Activated CD4-positive, alpha-beta T cell treated with anti-CD3 and anti-CD28 coated beads for 36 hours (primary cell): ENCODE measurements at regions not wholly inside any gene's neighbourhood (a gene's known extent, or its start where the extent isn't known, plus 50 kb on each side); places are given as distances from the start of the nearest gene placed in this dataset.

Source experiments
- ATAC-seq: fragments of 200-7000 bp; cut with Tn5 transposase; one replicate; pipeline ENCODE4 v1.10.0; 2021; ENCODE audit warnings: mild to moderate bottlenecking, moderate library complexity
- CTCF ChIA-PET: fragments of 350-600 bp; sonication (Branson Sonifier 250); formaldehyde crosslinking; loops from one replicate; lab custom pipeline; 2021; ENCODE audit warnings: antibody characterized with exemption; lab: Charles Lee
- POLR2A ChIA-PET: fragments of 350-600 bp; sonication (Branson Sonifier 250); formaldehyde crosslinking; loops from one replicate; lab custom pipeline; 2021; ENCODE audit warnings: antibody characterized with exemption, inconsistent platforms; lab: Charles Lee
- DNase-seq: peaks from one replicate; pipeline ENCODE4 v3.0.0-alpha.2; 2020
- H3K27ac Mint-ChIP-seq: one replicate; pipeline ENCODE4 v1.8.0; 2021; ENCODE audit warnings: mixed read lengths
- H3K27me3 Mint-ChIP-seq: one replicate; pipeline ENCODE4 v1.8.0; 2021; ENCODE audit warnings: mixed read lengths
- H3K36me3 Mint-ChIP-seq: one replicate; pipeline ENCODE4 v1.8.0; 2021; ENCODE audit warnings: low read depth, mixed read lengths
- H3K4me1 Mint-ChIP-seq: one replicate; pipeline ENCODE4 v1.8.0; 2021; ENCODE audit warnings: mixed read lengths
- H3K4me3 Mint-ChIP-seq: one replicate; pipeline ENCODE4 v1.8.0; 2021; ENCODE audit warnings: mild to moderate bottlenecking, moderate library complexity, mixed read lengths
- H3K9me3 Mint-ChIP-seq: one replicate; pipeline ENCODE4 v1.8.0; 2021; ENCODE audit warnings: low read depth, mixed read lengths
- intact Hi-C, 2 experiments: fragments of 100-400 bp; cut with DNase I in 1 of 2; cut with micrococcal nuclease in 1 of 2; formaldehyde crosslinking; loops; one replicate each; pipeline versions ENCODE4 v1.14.2 to v1.15.1; 2022 to 2024; cut with DNase I, micrococcal nuclease

GRCh38 chr2:8157621-8158430 is 524.0 kb upstream of the ID2 start:
- intact Hi-C loops: loop anchor here (5.0 to 10.0 kb wide), 4 partner anchors 226 to 721 kb away; partner anchors contain the start of gene ID2 (in 1 of the 2)
- ATAC-seq: no peak
- no peak overlapping the region for H3K27ac Mint-ChIP-seq
- H3K4me1 Mint-ChIP-seq: peaks cover 24% of the 10 kb centered on the region
- ChIA-PET POLR2A (interaction anchor here (0.7 to 1.5 kb wide), 3 partner anchors 317 to 526 kb away, joined by 3 to 5 read pairs (median 4); no protein-coding TSS in a partner anchor), CTCF (interaction anchor here (0.7 to 0.9 kb wide), 2 partner anchors 8 to 431 kb away, joined by 3 read pairs; no protein-coding TSS in a partner anchor)
- no peak overlapping the region for H3K4me3 Mint-ChIP-seq
- H3K27me3 Mint-ChIP-seq: no peaks in the 10 kb centered on the region
- DNase-seq: no peak
- peaks cover 10% of the 10 kb centered on the region for H3K36me3 Mint-ChIP-seq
- H3K9me3 Mint-ChIP-seq: peaks cover 18% of the 10 kb centered on the region

GRCh38 chr2:8158711-8159110 is 523.1 kb upstream of the ID2 start:
- no peak for DNase-seq

GRCh38 chr2:8159211-8159965 is 522.5 kb upstream of the ID2 start:
- H3K36me3 Mint-ChIP-seq: peaks cover 9% of the 10 kb centered on the region
- ChIA-PET CTCF (interaction anchor here (0.7 to 1.4 kb wide), 2 partner anchors 11 to 73 kb away, joined by 4 to 5 read pairs; no protein-coding TSS in a partner anchor), POLR2A (interaction anchor here (0.6 kb wide), 1 partner anchor 765 kb away, joined by 3 read pairs; no protein-coding TSS in a partner anchor)
- no peak overlapping the region for H3K27ac Mint-ChIP-seq
- peaks cover 13% of the 10 kb centered on the region for H3K4me1 Mint-ChIP-seq
- H3K4me3 Mint-ChIP-seq: no peak overlapping the region
- no peak for DNase-seq
- no peaks in the 10 kb centered on the region for H3K27me3 Mint-ChIP-seq
- no peak for ATAC-seq
- intact Hi-C loops: loop anchor here (5.0 to 10.0 kb wide), 4 partner anchors 227 to 722 kb away; partner anchors contain the start of gene ID2 (in 1 of the 2)
- peaks cover 13% of the 10 kb centered on the region for H3K9me3 Mint-ChIP-seq

More at GRCh38 chr2:8158711-8159110, 523.1 kb upstream of the ID2 start:
- intact Hi-C loops: loop anchor here (5.0 to 10.0 kb wide), 4 partner anchors 226 to 721 kb away; partner anchors contain the start of gene ID2 (in 1 of the 2)
- Mint-ChIP-seq H3K27ac (no peak overlapping the region), H3K9me3 (peaks cover 18% of the 10 kb centered on the region), H3K4me3 (no peak overlapping the region), H3K27me3 (no peaks in the 10 kb centered on the region), H3K4me1 (peaks cover 16% of the 10 kb centered on the region), H3K36me3 (peaks cover 10% of the 10 kb centered on the region)
- no peak for ATAC-seq
- CTCF ChIA-PET: interaction anchor here (0.7 kb wide), 1 partner anchor 9 kb away, joined by 3 read pairs; no protein-coding TSS in a partner anchor
- POLR2A ChIA-PET: no interaction called here

GRCh38 chr2:8159966-8160603 is 521.8 kb upstream of the ID2 start:
- Mint-ChIP-seq H3K27me3 (no peaks in the 10 kb centered on the region), H3K4me3 (no peak overlapping the region), H3K4me1 (peaks cover 8% of the 10 kb centered on the region), H3K36me3 (peaks cover 4% of the 10 kb centered on the region), H3K27ac (no peak overlapping the region), H3K9me3 (peaks cover 8% of the 10 kb centered on the region)
- intact Hi-C loops: loop anchor here (5.0 to 10.0 kb wide), 4 partner anchors 228 to 723 kb away; partner anchors contain the start of gene ID2 (in 1 of the 2)
- ChIA-PET POLR2A (interaction anchor here (0.6 kb wide), 1 partner anchor 765 kb away, joined by 3 read pairs; no protein-coding TSS in a partner anchor), CTCF (interaction anchor here (0.7 to 1.4 kb wide), 2 partner anchors 11 to 72 kb away, joined by 4 to 5 read pairs; no protein-coding TSS in a partner anchor)
- DNase-seq (no peak), ATAC-seq (no peak)

GRCh38 chr2:8160959-8161358 is 520.9 kb upstream of the ID2 start:
- H3K4me1 Mint-ChIP-seq: no peaks in the 10 kb centered on the region
- DNase-seq (no peak), ATAC-seq (no peak)
- intact Hi-C loops: no loop called here
- POLR2A ChIA-PET: no interaction called here
- H3K36me3 Mint-ChIP-seq: no peaks in the 10 kb centered on the region
- H3K9me3 Mint-ChIP-seq: peaks cover 6% of the 10 kb centered on the region
- no peaks in the 10 kb centered on the region for H3K27me3 Mint-ChIP-seq
- no peak overlapping the region for H3K27ac Mint-ChIP-seq
- CTCF ChIA-PET: interaction anchor here (1.4 kb wide), 1 partner anchor 10 kb away, joined by 5 read pairs; no protein-coding TSS in a partner anchor
- H3K4me3 Mint-ChIP-seq: no peak overlapping the region

- CTCF ChIA-PET: no interaction called here
- H3K4me3 Mint-ChIP-seq: no peak overlapping the region
- intact Hi-C loops: no loop called here
- POLR2A ChIA-PET: no interaction called here
- no peak overlapping the region for H3K27ac Mint-ChIP-seq
- H3K36me3 Mint-ChIP-seq: no peaks in the 10 kb centered on the region
- peaks cover 3% of the 10 kb centered on the region for H3K9me3 Mint-ChIP-seq
- no peak for DNase-seq
- no peaks in the 10 kb centered on the region for H3K4me1 Mint-ChIP-seq
- ATAC-seq: no peak
- H3K27me3 Mint-ChIP-seq: no peaks in the 10 kb centered on the region
Measured at GRCh38 chr2:8162552-8162951, 519.3 kb upstream of the ID2 start.

GRCh38 chr2:8165550-8165949 is 516.3 kb upstream of the ID2 start:
- H3K4me3 Mint-ChIP-seq: no peak overlapping the region
- ChIA-PET CTCF (interaction anchor here (0.7 kb wide), 1 partner anchor 418 kb away, joined by 3 read pairs; no protein-coding TSS in a partner anchor), POLR2A (no interaction called here)
- H3K36me3 Mint-ChIP-seq: no peaks in the 10 kb centered on the region
- intact Hi-C loops: no loop called here
- no peaks in the 10 kb centered on the region for H3K9me3 Mint-ChIP-seq
- no peak for DNase-seq
- no peaks in the 10 kb centered on the region for H3K27me3 Mint-ChIP-seq
- H3K27ac Mint-ChIP-seq: no peak overlapping the region
- no peak for ATAC-seq
- peaks cover 10% of the 10 kb centered on the region for H3K4me1 Mint-ChIP-seq

- no peaks in the 10 kb centered on the region for H3K27me3 Mint-ChIP-seq
- peak overlapping the region; percentile 60 for H3K27ac Mint-ChIP-seq
- H3K36me3 Mint-ChIP-seq: no peaks in the 10 kb centered on the region
- no peak overlapping the region for H3K4me3 Mint-ChIP-seq
- ATAC-seq (peak; percentile 75), DNase-seq (no peak)
- intact Hi-C loops: loop anchor here in 1 of 2 experiments (1.0 kb wide), 1 partner anchor 13 kb away; no protein-coding TSS in a partner anchor
- POLR2A ChIA-PET: no interaction called here
- CTCF ChIA-PET: interaction anchor here (0.9 kb wide), 1 partner anchor 58 kb away, joined by 3 read pairs; no protein-coding TSS in a partner anchor
- peaks cover 13% of the 10 kb centered on the region for H3K4me1 Mint-ChIP-seq
- H3K9me3 Mint-ChIP-seq: no peaks in the 10 kb centered on the region
Measured at GRCh38 chr2:8168022-8168717, 513.7 kb upstream of the ID2 start.

GRCh38 chr2:8168876-8169424 is 512.9 kb upstream of the ID2 start:
- ATAC-seq (no peak), DNase-seq (no peak)
- Mint-ChIP-seq H3K27ac (peak overlapping the region; percentile 60), H3K4me3 (no peak overlapping the region), H3K9me3 (no peaks in the 10 kb centered on the region), H3K27me3 (no peaks in the 10 kb centered on the region), H3K4me1 (peaks cover 13% of the 10 kb centered on the region), H3K36me3 (no peaks in the 10 kb centered on the region)
- POLR2A ChIA-PET: no interaction called here
- intact Hi-C loops: loop anchor here in 1 of 2 experiments (1.0 kb wide), 1 partner anchor 14 kb away; no protein-coding TSS in a partner anchor
- CTCF ChIA-PET: interaction anchor here (0.6 to 0.9 kb wide), 2 partner anchors 58 to 240 kb away, joined by 3 to 4 read pairs; no protein-coding TSS in a partner anchor

- Mint-ChIP-seq H3K36me3 (no peaks in the 10 kb centered on the region), H3K4me3 (no peak overlapping the region), H3K27ac (no peak overlapping the region), H3K4me1 (peaks cover 13% of the 10 kb centered on the region), H3K27me3 (no peaks in the 10 kb centered on the region), H3K9me3 (no peaks in the 10 kb centered on the region)
- CTCF ChIA-PET: interaction anchor here (0.6 kb wide), 1 partner anchor 239 kb away, joined by 4 read pairs; no protein-coding TSS in a partner anchor
- POLR2A ChIA-PET: no interaction called here
- ATAC-seq: no peak
- intact Hi-C loops: no loop called here
- no peak for DNase-seq
Measured at GRCh38 chr2:8169443-8169842, 512.4 kb upstream of the ID2 start.
